Activated naive CD4-positive, alpha-beta T cell treated with Interleukin-2 at 50 U/mL for 16 hours (primary cell): ENCODE measurements at regions not wholly inside any gene's neighbourhood (a gene's known extent, or its start where the extent isn't known, plus 50 kb on each side); places are given as distances from the start of the nearest gene placed in this dataset.
"Not testable (repeated sequence)": the region's sequence is repeated elsewhere in the genome, so short reads cannot be mapped to it uniquely, and the experiment has no call there.

Source experiments
- DNase-seq: peaks from one replicate; pipeline ENCODE4 v3.0.0-alpha.2; 2020

DNA sequence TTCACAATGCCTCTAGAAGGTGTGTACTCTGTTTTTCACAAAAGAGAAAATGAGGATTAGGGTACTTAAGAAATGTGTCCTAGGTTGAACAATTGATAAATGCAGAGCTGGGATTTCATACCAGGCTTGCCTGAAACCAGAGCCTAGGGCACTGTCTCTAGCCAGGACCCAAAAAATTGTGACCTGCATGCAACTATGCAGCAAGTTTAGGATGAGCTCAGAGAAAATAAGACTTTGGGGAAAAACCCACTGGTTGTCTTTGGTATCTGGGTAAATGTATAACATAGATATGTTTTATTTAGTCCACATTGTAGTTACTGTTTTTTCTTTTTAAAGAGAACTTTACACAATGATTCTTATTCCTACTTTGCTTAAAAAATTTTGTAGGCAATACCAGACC, 177.1 kb upstream of the SEMA6A start:
- no peak for DNase-seq

DNA sequence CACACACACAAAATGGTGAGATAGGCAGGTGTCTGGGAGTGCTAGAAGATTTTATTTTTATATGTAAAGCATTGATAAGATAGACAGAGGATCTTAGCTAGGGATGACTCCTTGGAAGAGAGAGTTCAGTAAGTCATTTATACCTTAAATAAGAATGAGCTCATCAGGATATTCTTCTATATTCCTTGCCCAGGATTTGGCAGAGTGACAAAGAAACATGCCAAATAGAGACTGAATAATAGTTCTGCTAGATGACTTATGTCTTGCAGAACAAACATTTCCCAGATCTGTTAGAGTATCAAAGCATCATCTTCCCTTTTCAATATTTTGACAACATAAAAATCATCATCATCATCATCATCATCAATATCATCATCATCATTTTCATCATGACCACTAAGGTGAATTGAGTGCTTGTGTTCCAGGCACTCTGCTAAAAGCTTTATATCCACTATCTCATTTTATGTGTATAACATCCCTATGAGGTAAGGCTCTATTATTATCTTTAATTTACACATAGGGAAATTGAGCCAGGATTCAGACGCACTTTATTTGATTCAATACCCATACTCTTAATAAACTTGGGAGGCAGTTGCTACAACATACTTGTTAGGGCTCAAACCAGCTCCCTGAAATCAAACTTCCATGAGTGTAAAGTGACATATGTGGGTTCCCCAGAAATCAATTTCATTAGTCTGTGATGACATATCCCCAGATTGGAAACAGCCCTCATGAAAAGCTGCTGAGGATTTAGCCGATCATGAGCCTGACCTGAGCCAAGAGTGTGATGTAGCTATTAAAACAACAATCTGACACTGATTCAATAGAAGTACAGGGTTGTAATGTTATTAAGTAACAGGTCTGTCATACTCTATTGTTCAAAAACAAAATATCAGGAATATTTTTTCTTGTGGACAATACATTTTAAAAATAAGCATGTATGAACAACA, 176.3 kb upstream of the SEMA6A start:
- no peak for DNase-seq

DNA sequence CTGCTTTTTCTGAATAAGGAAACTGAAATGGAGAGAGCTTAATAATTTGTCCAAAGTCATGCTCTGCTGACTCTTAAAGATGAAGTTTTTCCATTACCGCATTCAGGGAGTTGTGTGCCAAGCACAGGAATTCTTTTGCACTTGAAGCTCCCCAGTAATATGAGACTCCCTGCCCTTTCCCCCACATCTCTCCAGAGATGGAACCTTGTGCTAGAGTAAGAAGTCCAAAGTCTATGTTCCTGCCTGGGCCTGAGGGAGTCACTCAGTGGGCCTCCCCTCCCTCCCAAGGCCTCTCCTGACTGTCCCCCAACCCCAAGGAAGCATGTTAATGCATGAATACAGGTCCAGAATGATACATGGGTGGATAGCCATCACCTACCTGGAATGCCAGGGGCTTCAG, 173.3 kb upstream of the SEMA6A start:
- DNase-seq: no peak

- DNase-seq: no peak
Observed at GRCh38 chr5:116746668-116747067, 172.0 kb upstream of the SEMA6A start.

DNA sequence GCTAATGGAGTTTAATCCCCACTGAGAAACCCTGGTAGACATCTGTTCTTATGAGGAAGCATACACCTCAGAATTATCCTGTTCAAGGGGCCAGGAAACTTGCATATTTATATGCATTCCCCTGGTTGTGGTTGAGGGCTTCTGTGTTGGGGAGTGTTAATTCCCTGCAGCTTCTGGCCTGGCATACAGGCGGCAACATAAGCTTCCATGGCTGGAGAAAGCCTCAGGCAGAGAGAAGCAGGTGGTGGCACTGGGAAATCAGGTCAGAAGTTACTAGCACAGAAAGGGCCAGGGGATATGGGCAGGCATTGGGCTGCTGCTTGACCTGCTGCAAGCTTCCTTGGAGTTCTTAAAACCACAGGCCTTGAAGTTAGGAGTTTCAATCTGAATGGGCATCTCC, 166.1 kb upstream of the SEMA6A start:
- DNase-seq: no peak

DNA sequence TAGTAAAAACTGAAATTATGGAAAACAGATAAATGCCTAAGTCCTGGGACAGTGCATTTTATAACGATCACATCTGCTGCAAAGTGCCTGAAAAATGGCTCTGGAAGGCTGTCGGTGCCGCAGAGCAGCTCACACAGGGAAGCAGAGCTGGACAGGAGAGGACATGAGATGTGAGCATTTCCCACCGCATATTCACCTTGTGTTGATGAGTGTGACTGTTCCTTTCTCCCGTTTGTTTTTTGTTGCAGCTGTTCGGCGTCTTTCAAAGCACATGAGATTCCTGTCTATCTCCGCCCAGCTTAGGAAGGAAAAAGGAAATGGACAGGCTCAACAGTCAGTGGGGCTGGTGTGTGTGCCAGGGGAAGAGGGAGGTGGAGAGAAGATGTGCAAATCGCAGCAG, 164.9 kb upstream of the SEMA6A start:
- DNase-seq: no peak

- no peak for DNase-seq
Observed at GRCh38 chr5:116738615-116739261, 164.1 kb upstream of the SEMA6A start.

DNA sequence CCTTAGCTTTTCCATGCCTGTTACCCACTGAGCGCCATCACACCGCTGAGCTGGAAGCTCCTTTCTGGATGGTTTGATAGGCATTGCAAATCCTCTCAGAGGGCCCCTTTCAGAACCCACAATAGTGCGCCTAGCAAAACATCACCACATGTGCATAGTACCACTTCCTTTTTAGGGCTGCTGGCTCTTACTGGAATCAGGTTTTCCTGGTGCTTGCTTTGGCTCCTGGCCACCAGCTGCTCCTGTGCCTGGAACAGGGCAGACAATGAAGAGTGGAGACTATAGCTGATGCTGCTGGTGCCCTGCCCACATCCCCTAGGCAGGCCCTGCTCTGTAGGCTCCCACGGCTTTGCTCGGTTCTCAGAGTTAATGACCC, 163.6 kb upstream of the SEMA6A start:
- no peak for DNase-seq

DNA sequence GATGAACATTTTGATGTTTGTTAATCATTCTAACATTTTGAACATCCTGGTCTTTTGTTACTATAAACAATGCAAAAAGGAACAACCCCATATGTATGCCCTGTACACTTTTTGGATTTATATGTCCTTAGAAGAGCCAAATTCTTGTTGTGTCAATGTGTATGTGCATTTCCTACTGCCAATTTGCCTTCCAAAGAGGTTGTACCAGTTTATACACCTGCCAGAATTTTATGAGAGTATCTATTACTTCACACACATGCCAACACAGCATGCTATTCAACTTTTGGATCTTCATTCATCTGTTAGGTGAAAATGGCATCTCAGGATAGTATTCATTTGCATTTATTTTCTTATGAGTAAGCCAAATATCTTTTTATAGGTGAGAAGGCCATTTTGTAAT, 162.0 kb upstream of the SEMA6A start:
- DNase-seq: no peak

GRCh38 chr5:116733991-116734975, 159.7 kb upstream of the SEMA6A start:
- DNase-seq: no peak

DNA sequence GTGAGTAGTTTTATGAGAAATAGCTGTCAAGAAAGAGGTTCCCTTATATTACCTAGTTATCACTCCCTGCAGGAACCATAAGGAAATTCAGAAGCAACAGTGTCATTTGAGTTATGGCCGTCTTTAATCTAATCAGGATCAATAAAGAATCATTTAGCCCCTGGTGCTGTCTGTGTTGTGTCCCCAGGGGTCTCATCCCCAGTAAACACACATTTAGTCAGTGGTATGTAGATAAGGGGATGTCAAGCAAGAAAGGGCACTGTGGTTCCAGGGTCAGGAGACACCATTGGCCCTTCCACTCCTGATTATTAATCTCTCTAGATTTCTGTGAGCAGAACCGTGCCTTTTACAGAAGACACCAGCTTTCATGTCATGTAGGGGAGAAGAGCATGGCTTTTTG, 158.0 kb upstream of the SEMA6A start:
- DNase-seq: no peak

DNA sequence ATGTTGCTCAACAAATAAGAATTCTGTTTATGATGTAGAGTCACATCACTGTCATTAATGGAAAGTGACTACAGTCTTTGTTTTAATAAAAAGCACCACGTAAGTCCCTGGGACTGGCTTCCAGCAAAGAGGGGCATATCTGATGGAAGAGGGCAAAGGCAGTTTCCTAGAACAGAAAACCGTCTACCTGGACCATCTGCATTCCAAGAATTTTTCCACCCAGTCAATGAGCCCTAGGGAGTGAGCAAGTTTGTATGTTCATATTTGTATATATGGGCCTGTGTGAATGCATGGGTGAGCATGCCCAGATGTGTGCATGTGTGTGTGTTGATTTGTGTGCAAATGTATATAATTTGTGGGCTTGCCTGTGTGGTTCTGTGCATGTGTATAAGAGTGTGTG, 156.8 kb upstream of the SEMA6A start:
- DNase-seq: no peak

GRCh38 chr5:116730706-116731105, 156.1 kb upstream of the SEMA6A start:
- no peak for DNase-seq

- DNase-seq: no peak
Observed at GRCh38 chr5:116730185-116730584, 155.6 kb upstream of the SEMA6A start.

DNA sequence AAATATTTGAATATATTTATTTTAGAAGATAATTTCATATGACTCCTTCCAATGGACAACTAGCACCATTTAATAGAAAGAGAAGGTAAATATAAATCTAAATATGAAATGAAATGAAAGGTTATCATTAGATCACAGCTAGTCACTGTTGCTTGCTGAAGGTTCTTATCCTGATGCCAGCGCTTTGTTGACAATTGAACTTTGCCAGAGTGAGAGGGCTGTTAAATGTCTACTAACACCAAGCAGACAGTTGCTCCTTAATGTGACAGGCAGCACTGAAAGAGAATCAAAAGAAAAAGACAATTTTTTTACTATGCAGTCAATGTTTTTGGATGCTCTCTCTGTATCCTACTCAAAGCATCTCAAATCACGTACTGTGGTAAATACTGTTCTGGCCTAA, 152.6 kb upstream of the SEMA6A start:
- no peak for DNase-seq

GRCh38 chr5:116726180-116726579, 151.6 kb upstream of the SEMA6A start:
- not testable (repeated sequence) for DNase-seq

DNA sequence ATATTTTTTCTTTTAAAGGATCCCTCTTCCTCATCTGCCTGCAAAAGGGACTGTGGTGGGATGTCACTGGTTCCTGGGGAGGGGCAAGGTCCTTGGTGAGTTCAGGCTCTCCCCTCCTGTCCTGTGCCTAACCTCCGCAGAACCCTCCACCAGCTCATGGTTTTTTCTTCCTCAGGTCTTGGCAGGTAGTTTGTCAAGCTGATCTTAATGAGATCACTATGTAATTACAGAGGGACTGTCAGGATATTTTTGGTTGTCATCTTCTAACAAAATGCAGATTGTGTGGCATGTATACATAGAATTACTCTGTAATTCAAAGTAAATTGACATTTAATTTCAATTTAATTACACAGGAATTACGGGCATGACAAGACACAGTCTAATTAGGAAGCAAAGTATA, 150.3 kb upstream of the SEMA6A start:
- DNase-seq: no peak

DNA sequence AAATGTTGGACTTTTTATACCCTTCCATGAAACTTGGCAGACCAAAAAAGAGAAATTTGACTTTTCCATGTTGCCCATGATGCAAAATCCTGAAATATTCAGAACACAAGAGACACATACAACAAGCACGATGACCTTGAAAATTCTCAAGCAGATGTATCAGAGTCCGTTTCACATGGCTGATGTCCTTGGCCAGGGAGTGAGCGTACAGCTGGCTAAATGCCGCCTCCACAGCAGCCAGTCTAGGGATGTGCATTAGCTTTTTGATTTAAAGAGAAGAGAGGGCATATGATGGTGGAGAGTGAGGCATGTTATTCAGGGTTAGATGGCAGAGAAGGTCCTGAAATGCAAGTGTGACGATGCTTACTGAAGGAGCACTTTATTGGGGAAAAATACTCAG, 148.0 kb upstream of the SEMA6A start:
- no peak for DNase-seq

DNA sequence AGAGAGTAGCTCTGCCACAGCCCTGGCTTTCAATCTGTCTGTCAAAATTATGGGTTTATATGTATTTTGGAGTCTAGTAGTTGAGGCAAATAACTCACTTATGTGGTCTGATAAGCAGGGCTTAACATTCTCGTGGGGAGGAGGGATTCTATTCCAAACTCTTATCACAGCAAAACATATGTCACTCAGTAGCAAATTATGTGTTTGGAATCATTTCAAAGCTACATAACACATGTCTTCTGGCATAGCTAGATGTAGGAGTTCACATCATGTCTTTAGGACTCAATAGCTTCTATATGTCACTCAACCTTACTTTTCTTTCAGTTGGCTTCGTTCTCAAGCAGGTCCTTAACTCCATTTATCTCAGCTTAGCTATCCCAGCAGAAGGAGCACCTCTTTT, 144.5 kb upstream of the SEMA6A start:
- no peak for DNase-seq

GRCh38 chr5:116718317-116718716, 143.7 kb upstream of the SEMA6A start:
- DNase-seq: no peak

DNA sequence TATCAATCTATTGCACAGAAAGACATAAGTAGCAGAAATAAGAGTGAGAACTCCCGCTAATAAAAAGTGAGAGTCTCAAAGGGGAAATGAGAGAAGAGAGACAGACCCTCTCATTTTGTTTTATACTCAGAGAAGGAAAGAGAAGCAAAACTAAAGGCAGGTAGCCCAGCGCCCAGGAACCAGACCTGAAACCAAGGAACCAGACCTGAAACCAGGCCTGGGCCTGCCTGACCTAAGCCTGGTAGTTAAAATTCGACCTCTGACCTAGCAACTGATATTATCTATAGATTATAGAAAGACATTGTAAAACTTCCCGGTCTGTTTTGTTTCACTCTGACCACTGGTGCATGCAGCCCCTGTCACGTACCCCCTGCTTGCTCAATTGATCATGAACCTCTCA, 134.5 kb upstream of the SEMA6A start:
- DNase-seq: no peak

- DNase-seq: not testable (repeated sequence)
Observed at GRCh38 chr5:116705121-116705519, 130.5 kb upstream of the SEMA6A start.

DNA sequence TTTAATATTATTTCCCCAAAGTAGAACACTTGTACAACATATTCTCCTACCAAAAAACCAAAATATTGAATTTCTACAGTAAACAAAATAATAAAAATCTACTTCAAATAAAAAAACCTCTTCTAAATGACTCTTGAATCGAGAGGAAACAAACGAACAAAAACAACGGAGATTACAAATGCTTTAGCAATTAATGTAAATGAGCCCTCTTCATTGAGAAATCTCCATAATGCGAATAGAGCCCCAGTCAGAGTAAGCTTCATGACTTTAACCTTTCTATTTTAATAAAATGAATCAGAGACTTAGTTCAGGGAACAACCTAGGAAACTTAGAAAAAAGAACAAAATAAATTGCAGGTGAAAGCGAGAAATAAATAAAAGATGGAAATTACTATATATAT, 129.3 kb upstream of the SEMA6A start:
- DNase-seq: no peak
